Lung (tissue), 11 donors: ENCODE measurements at regions not wholly inside any gene's neighbourhood (a gene's known extent, or its start where the extent isn't known, plus 50 kb on each side); places are given as distances from the start of the nearest gene placed in this dataset.
"Not testable (repeated sequence)": the region's sequence is repeated elsewhere in the genome, so short reads cannot be mapped to it uniquely, and the experiment has no call there.

ENCODE experiments used
- ATAC-seq: fragments of 200-7000 bp; cut with Tn5 transposase; one replicate; pipeline ENCODE4 v1.9.1; 2020; ENCODE audit warnings: moderate number of reproducible peaks; ENCODE audit not compliant: insufficient read depth, low FRiP score
- DNase-seq, 3 donors: peaks; one replicate each; pipeline ENCODE4 v3.0.0-alpha.2; 2013 to 2017
- H3K27ac ChIP-seq, 2 donors: one replicate each; pipeline ENCODE4 v1.5.1; 2013; ENCODE audit warnings: mild to moderate bottlenecking in 2 of 2, moderate library complexity in 2 of 2, control low read depth in 1 of 2, inconsistent platforms in 1 of 2, low read depth in 1 of 2, low read length in 1 of 2
- H3K27me3 ChIP-seq, 3 donors: one replicate each; pipeline ENCODE4 v1.5.1; 2013; ENCODE audit warnings: low read length in 2 of 3; ENCODE audit not compliant: control insufficient read depth in 3 of 3, insufficient read depth in 3 of 3
- H3K36me3 ChIP-seq, 4 donors: one replicate each; pipeline ENCODE4 v1.5.1; 2013; ENCODE audit warnings: low read length in 4 of 4, mild to moderate bottlenecking in 1 of 4, moderate library complexity in 1 of 4; ENCODE audit not compliant: control insufficient read depth in 4 of 4, insufficient read depth in 4 of 4
- H3K4me1 ChIP-seq, 5 donors: one replicate each; pipeline ENCODE4 v1.5.1; 2013; ENCODE audit warnings: low read length in 5 of 5, mild to moderate bottlenecking in 2 of 5, moderate library complexity in 1 of 5; ENCODE audit not compliant: control insufficient read depth in 5 of 5, insufficient read depth in 5 of 5
- H3K4me3 ChIP-seq: one replicate; pipeline ENCODE4 v1.5.1; 2013; ENCODE audit warnings: mild to moderate bottlenecking, control low read depth, moderate library complexity
- H3K9ac ChIP-seq, 2 donors: one replicate each; pipeline ENCODE4 v1.5.1; 2013; ENCODE audit warnings: low read length in 2 of 2, control low read depth in 1 of 2; ENCODE audit not compliant: insufficient read depth in 1 of 2
- H3K9me3 ChIP-seq, 4 donors: one replicate each; pipeline ENCODE4 v1.5.1; 2013; ENCODE audit warnings: low read length in 3 of 4, mild to moderate bottlenecking in 1 of 4, moderate library complexity in 1 of 4; ENCODE audit not compliant: control insufficient read depth in 4 of 4, insufficient read depth in 3 of 4
- CTCF ChIP-seq: IDR thresholded peaks from 2 replicates; pipeline ENCODE4 v1.5.1; 2012; ENCODE audit warnings: mild to moderate bottlenecking; ENCODE audit errors: control extremely low read depth, extremely low read depth
- WGBS, 2 donors: extraction: QIAGEN DNeasy Blood & Tissue Kit; methylation state at CpG; one replicate each; pipeline ENCODE4 v1.1.7; 2013; 5-methylcytosine and 5-hydroxymethylcytosine counted together
- donor health status: control.
- donor health status: control.
- donor health status: Bipolar disorder and iron deficiency.
- donor health status: healthy.
- donor health status: DM: yes; HTN: yes; CAD: no.

GRCh38 chr17:13659051-13659450 is 57.3 kb upstream of the HS3ST3A1 start:
- not testable (repeated sequence) for H3K9me3 ChIP-seq, DNase-seq, ATAC-seq, H3K36me3 ChIP-seq, H3K27ac ChIP-seq, H3K4me1 ChIP-seq, H3K4me3 ChIP-seq, H3K9ac ChIP-seq, H3K27me3 ChIP-seq
- 88 to 92% methylated on average over 3 of the region's 3 CpGs for WGBS, 2 donors

GRCh38 chr17:13665872-13666635 is 64.3 kb upstream of the HS3ST3A1 start:
- Histone ChIP-seq H3K4me3 (no peak overlapping the region), H3K9me3 (peaks cover 0 to 10% (median 0%) of the 10 kb centered on the region in 4 donors), H3K27me3 (no peaks in the 10 kb centered on the region), H3K4me1 (no peaks in the 10 kb centered on the region), H3K27ac (no peak overlapping the region), H3K9ac (no peak overlapping the region), H3K36me3 (no peaks in the 10 kb centered on the region)
- WGBS, 2 donors: 91 to 94% methylated on average over 21 of the region's 21 CpGs
- ATAC-seq: no peak
- no peak for DNase-seq
- TF ChIP-seq CTCF: no peak

- Histone ChIP-seq H3K36me3 (no peaks in the 10 kb centered on the region), H3K4me3 (no peak overlapping the region), H3K27ac (no peak overlapping the region), H3K9me3 (peaks cover 0 to 10% (median 2%) of the 10 kb centered on the region in 4 donors), H3K4me1 (no peaks in the 10 kb centered on the region), H3K27me3 (no peaks in the 10 kb centered on the region), H3K9ac (no peak overlapping the region)
- 69 to 72% methylated on average over 3 of the region's 3 CpGs for WGBS, 2 donors
- no peak for DNase-seq
- no peak for TF ChIP-seq CTCF
- no peak for ATAC-seq
Measured at GRCh38 chr17:13671341-13671740, 69.6 kb upstream of the HS3ST3A1 start.

DNA sequence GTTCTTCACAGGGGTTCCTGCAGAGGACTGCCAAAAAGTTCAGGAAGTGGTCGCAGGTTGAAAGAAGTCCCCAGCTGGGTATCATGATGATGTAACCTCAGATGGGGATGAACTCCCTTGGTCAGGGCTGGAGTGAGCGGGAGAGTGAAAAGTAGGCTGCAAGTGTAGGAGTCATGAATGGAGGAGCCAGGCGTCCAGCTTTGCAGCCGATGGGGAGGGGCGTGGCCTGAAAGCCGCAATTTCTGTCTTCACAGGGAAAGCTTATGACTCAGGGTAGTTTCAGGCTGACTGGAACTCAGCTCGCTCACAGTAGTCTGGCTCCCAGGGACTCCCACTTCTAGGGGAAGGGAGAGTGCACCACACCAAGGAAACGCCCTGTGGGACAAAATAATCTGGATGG is 70.0 kb upstream of the HS3ST3A1 start:
- DNase-seq (no peak), ATAC-seq (no peak)
- no peak overlapping the region for H3K9ac ChIP-seq
- H3K36me3 ChIP-seq: no peaks in the 10 kb centered on the region
- H3K4me3 ChIP-seq: no peak overlapping the region
- H3K9me3 ChIP-seq: peaks cover 0 to 10% (median 2%) of the 10 kb centered on the region in 4 donors
- WGBS, 2 donors: 79 to 84% methylated on average over 8 of the region's 8 CpGs
- TF ChIP-seq CTCF: no peak
- H3K27me3 ChIP-seq: no peaks in the 10 kb centered on the region
- H3K27ac ChIP-seq: no peak overlapping the region
- H3K4me1 ChIP-seq: no peaks in the 10 kb centered on the region
